ENCODE measurements at regions not wholly inside any gene's neighbourhood (a gene's known extent, or its start where the extent isn't known, plus 50 kb on each side); places are given as distances from the start of the nearest gene placed in this dataset.

DNA sequence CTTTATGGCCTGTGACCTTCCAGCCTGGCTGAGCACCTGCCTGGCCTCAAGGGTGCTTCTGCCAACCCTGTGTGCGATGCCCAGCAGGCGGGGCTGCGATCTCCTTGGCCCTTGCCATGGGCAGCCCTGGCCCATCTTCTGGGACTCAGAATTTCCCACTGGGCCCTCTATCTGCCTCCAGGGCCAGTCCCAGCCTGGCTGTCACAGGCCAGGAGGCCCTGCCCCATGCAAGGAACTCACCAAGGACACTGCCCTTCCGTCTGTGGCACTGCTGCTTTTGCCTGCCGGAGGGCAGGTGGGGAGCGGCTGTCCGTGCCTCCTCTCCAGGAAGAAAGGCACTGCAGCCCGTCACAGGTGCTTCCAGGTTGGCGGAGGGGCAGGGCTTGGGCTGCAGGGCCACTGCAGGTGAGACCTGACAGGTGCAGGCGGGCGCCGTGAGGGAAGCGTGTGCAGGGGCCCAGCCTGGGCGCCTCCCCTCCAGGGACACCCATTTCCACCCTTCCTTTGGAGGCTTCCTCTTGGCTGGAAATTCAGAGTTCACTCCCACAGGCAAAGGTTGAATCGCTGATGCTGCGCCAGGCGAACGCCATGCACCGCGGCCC, 177.8 kb downstream of the KIF26A start:
- Histone ChIP-seq H3K9me3 (ENCODE audit: control insufficient read depth in 2 of 2, insufficient read depth in 1 of 2, low read length in 1 of 2) (no peaks in the 10 kb centered on the region), H3K36me3 (ENCODE audit: control insufficient read depth in 2 of 2, insufficient read depth in 2 of 2, low read length in 1 of 2) (no peaks in the 10 kb centered on the region), H3K4me1 (ENCODE audit: control insufficient read depth in 2 of 2, insufficient read depth in 2 of 2, low read length in 2 of 2) (no peaks in the 10 kb centered on the region), H3K27ac (ENCODE audit: low read depth in 1 of 2, low read length in 1 of 2) (no peak overlapping the region), H3K4me3 (ENCODE audit: low read length in 2 of 2) (no peak overlapping the region), H3K27me3 (ENCODE audit: control insufficient read depth in 2 of 2, insufficient read depth in 1 of 2, low read length in 1 of 2) (peaks cover 3 to 5% of the 10 kb centered on the region in 2 donors)
- WGBS = 91% methylated on average over 20 of the region's 20 CpGs
- DNase-seq (ENCODE audit: low read depth in 6 of 9, low spot score in 9 of 9) = no peak

DNA sequence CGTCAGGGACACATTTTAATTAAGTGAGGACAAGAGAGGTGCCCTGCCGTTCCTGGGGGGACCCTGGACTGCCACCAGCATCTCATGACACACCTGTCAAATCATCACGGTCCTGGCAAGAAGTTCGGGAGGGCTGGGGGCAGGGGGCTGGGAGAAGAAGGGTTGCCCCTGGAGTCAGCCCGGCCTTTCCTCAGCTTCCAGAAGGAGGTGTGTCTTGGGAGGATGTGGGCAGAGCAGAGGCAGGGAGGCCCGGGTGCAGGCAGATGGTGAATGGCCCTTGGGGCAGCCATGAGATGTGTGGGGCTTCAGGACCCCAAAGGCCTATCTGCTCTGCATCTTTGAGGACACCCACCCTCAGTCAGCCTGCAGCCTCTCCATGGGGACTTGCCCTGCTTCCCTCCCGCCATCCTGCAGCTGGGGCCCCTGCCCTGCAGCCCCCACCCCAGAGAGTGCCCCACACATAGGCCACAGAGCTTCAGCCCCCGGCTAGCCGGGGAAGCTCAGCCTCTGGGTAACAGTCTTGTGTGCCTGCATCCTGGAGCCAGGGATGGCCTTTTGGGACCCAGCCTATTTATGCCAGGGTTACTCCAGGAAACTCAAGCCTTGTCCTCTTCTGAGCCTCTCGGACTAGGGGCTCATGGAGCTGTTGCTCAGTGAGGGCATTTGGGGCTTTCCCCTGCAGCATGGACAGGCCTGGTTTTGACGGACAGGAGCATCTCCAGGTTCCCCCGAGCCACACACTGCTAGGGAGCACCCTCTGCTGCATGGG, 178.5 kb downstream of the KIF26A start:
- no peak for DNase-seq (ENCODE audit: low read depth in 6 of 9, low spot score in 9 of 9)
- Histone ChIP-seq H3K4me3 (ENCODE audit: low read length in 2 of 2) (no peak overlapping the region), H3K4me1 (ENCODE audit: control insufficient read depth in 2 of 2, insufficient read depth in 2 of 2, low read length in 2 of 2) (no peaks in the 10 kb centered on the region), H3K9me3 (ENCODE audit: control insufficient read depth in 2 of 2, insufficient read depth in 1 of 2, low read length in 1 of 2) (no peaks in the 10 kb centered on the region), H3K27me3 (ENCODE audit: control insufficient read depth in 2 of 2, insufficient read depth in 1 of 2, low read length in 1 of 2) (peaks cover 3 to 8% of the 10 kb centered on the region in 2 donors), H3K27ac (ENCODE audit: low read depth in 1 of 2, low read length in 1 of 2) (no peak overlapping the region), H3K36me3 (ENCODE audit: control insufficient read depth in 2 of 2, insufficient read depth in 2 of 2, low read length in 1 of 2) (no peaks in the 10 kb centered on the region)
- WGBS = 82% methylated on average over 12 of the region's 12 CpGs

DNA sequence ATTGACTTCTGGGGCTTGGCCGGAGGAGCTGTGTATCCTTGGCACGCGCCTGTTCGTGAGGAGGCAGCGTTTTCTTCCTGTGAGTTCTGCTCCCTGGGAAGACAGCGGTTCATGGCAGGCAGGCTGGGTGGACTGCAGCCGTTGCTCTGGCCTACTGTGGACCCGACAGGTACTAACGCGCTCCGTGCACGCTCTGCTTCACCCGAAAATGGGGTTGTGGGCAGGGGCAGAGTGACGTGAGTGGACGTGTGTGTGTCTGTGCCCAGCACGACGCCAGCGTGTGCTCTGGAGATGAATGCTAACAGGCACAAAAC, 179.1 kb downstream of the KIF26A start:
- Histone ChIP-seq H3K27ac (ENCODE audit: low read depth in 1 of 2, low read length in 1 of 2) (no peak overlapping the region), H3K9me3 (ENCODE audit: control insufficient read depth in 2 of 2, insufficient read depth in 1 of 2, low read length in 1 of 2) (no peaks in the 10 kb centered on the region), H3K4me3 (ENCODE audit: low read length in 2 of 2) (no peak overlapping the region), H3K27me3 (ENCODE audit: control insufficient read depth in 2 of 2, insufficient read depth in 1 of 2, low read length in 1 of 2) (peaks cover 3 to 8% of the 10 kb centered on the region in 2 donors), H3K4me1 (ENCODE audit: control insufficient read depth in 2 of 2, insufficient read depth in 2 of 2, low read length in 2 of 2) (no peaks in the 10 kb centered on the region), H3K36me3 (ENCODE audit: control insufficient read depth in 2 of 2, insufficient read depth in 2 of 2, low read length in 1 of 2) (no peaks in the 10 kb centered on the region)
- no peak for DNase-seq (ENCODE audit: low read depth in 6 of 9, low spot score in 9 of 9)
- 92% methylated on average over 18 of the region's 18 CpGs for WGBS

DNA sequence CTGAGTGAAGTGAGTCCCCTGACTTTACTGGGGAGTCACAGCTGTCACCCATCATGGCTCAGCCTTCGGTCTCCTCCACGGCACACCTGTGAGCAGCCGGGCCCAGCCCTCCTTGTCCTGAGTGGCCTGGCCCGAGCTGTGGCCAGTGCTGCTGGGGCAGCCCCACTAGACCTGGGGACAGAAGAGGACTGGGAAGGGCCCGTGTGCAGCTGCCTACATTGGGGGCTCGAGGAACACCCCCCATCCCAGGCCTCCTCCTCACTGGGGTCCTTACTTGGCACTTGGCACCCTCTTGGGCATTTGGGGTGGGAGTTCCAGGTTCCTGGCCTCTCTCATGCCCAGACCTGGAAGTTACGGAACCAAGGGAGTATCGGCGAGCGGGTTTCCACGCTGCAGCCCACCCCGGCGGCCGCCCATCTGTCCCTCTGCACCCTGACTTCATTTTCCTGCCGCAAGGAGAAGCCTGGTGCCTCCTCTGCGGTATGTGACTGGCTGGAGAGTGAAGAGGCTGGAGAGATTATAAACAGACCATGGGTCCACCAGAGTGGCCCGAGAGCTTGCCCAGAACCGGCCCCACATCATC, 179.7 kb downstream of the KIF26A start:
- H3K9me3 ChIP-seq (ENCODE audit: control insufficient read depth in 2 of 2, insufficient read depth in 1 of 2, low read length in 1 of 2) = no peaks in the 10 kb centered on the region
- no peak for DNase-seq (ENCODE audit: low read depth in 6 of 9, low spot score in 9 of 9)
- H3K36me3 ChIP-seq (ENCODE audit: control insufficient read depth in 2 of 2, insufficient read depth in 2 of 2, low read length in 1 of 2) = no peaks in the 10 kb centered on the region
- 92% methylated on average over 18 of the region's 18 CpGs for WGBS
- no peak overlapping the region for H3K27ac ChIP-seq (ENCODE audit: low read depth in 1 of 2, low read length in 1 of 2)
- H3K4me3 ChIP-seq (ENCODE audit: low read length in 2 of 2) = no peak overlapping the region
- no peaks in the 10 kb centered on the region for H3K4me1 ChIP-seq (ENCODE audit: control insufficient read depth in 2 of 2, insufficient read depth in 2 of 2, low read length in 2 of 2)
- H3K27me3 ChIP-seq (ENCODE audit: control insufficient read depth in 2 of 2, insufficient read depth in 1 of 2, low read length in 1 of 2) = peaks cover 3 to 8% of the 10 kb centered on the region in 2 donors

DNA sequence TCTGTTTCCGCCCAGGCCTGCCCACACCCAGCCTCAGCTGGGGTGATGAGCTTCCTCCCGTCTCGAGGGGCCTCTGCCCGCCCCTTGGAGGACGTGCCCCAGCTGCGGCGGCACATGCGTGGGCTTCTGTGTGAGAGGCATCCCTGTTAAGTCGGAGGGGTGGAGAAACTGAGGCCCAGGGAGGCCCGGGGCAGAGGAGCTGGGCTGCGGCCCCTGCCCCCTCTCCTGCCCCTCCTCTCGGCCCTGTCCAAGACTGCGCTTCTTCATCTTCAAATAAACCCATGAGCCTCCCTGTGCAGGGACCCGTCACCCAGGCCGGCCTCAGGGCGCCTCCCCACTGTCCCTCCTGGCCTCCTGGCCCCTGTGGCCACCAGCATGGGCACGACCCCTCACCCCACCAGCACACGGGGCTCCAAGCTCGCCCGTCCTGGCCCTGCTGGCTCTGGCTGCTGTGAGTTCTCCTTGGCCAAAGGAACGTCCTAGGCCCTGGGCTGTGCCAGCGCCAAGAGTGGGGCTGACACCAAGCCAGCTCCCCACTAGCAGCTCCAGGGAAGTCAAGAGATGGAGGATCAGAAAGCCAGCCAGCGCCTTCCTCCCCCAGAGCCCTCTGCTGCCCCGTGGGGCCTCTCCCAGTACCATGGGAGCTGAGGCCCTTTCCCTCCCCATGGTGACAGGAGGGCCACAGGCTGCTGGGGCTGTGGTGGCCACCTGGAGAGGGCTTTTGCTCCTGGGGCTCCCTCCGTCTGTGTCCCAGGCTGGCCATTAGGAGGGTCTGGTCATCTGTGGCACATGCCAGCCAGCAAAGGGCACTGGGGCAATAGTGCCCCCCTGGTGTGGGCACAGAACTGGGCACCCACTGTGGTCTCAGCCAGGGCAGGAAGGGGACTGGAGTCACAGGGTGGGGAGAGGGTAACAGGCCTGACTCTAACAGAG, 180.4 kb downstream of the KIF26A start:
- H3K9me3 ChIP-seq (ENCODE audit: control insufficient read depth in 2 of 2, insufficient read depth in 1 of 2, low read length in 1 of 2) = no peaks in the 10 kb centered on the region
- DNase-seq (ENCODE audit: low read depth in 6 of 9, low spot score in 9 of 9) = no peak
- no peak overlapping the region for H3K27ac ChIP-seq (ENCODE audit: low read depth in 1 of 2, low read length in 1 of 2)
- no peaks in the 10 kb centered on the region for H3K36me3 ChIP-seq (ENCODE audit: control insufficient read depth in 2 of 2, insufficient read depth in 2 of 2, low read length in 1 of 2)
- WGBS = 88% methylated on average over 25 of the region's 25 CpGs
- peaks cover 3 to 8% of the 10 kb centered on the region in 2 donors for H3K27me3 ChIP-seq (ENCODE audit: control insufficient read depth in 2 of 2, insufficient read depth in 1 of 2, low read length in 1 of 2)
- H3K4me3 ChIP-seq (ENCODE audit: low read length in 2 of 2) = no peak overlapping the region
- H3K4me1 ChIP-seq (ENCODE audit: control insufficient read depth in 2 of 2, insufficient read depth in 2 of 2, low read length in 2 of 2) = no peaks in the 10 kb centered on the region

DNA sequence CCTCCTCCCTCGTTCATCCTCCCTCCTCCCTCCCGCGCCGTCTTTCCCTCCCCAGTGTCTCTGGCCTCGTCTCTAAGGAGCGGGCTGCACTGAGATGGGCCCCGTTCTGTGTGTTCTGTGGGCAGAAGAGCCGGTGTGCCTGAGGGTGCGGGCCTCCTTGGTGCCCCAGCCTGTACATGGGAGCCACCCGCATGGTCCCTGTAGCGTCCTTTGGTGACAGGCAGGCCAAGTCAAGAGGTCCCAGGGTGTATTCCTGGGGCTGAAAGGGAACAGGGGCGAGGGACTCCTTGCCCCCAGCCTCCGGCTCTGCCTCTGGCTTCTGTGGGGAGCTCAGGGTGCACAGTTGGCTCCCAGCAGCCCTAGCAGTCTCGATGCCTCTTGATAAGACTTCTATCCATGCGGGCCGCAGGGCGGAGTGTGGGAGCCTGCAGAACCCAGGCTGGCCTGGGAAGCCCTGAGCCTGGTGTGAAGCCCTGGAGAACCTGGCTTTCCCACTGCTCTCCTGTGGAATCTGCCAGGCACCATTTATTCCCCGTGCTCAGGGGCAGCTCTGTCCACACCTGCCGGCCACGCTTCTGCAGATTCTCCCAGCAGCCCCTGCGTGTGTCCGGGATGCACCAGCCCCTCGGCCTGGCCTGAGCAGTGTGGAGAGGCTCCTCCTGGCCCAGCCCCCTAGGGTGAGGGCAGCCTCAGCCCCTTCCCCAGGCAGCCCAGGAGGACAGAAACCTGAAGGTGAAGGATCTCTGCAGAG, 181.3 kb downstream of the KIF26A start:
- 94% methylated on average over 23 of the region's 23 CpGs for WGBS
- no peaks in the 10 kb centered on the region for H3K9me3 ChIP-seq (ENCODE audit: control insufficient read depth in 2 of 2, insufficient read depth in 1 of 2, low read length in 1 of 2)
- H3K27ac ChIP-seq (ENCODE audit: low read depth in 1 of 2, low read length in 1 of 2) = no peak overlapping the region
- no peaks in the 10 kb centered on the region for H3K4me1 ChIP-seq (ENCODE audit: control insufficient read depth in 2 of 2, insufficient read depth in 2 of 2, low read length in 2 of 2)
- DNase-seq (ENCODE audit: low read depth in 6 of 9, low spot score in 9 of 9) = no peak
- no peak overlapping the region for H3K4me3 ChIP-seq (ENCODE audit: low read length in 2 of 2)
- H3K36me3 ChIP-seq (ENCODE audit: control insufficient read depth in 2 of 2, insufficient read depth in 2 of 2, low read length in 1 of 2) = no peaks in the 10 kb centered on the region
- H3K27me3 ChIP-seq (ENCODE audit: control insufficient read depth in 2 of 2, insufficient read depth in 1 of 2, low read length in 1 of 2) = peaks cover 3 to 8% of the 10 kb centered on the region in 2 donors

DNA sequence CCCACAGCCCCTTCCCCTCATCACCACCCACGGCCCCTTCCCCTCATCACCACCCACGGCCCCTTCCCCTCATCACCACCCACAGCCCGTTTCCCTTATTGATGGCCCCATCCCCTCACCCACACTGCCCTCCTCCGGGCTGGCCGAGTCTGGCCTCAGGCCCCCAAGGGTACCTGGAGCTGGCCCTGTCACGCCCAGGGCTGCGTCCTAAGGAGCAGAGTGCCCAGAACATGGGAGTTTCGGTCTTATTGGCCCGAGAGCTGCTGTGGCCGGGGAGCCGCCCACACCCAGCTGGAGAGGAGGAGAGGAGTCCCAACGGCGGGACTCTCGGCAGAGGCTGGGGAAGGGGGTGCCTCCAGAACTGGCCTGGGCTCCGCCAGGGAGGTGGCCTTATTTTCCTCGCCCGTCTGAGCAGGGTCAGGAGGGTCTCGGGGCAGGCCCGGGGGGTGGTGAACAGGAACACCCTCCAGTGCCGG, 182.3 kb downstream of the KIF26A start:
- no peaks in the 10 kb centered on the region for H3K4me1 ChIP-seq (ENCODE audit: control insufficient read depth in 2 of 2, insufficient read depth in 2 of 2, low read length in 2 of 2)
- no peak for DNase-seq (ENCODE audit: low read depth in 6 of 9, low spot score in 9 of 9)
- H3K27ac ChIP-seq (ENCODE audit: low read depth in 1 of 2, low read length in 1 of 2) = no peak overlapping the region
- no peaks in the 10 kb centered on the region for H3K36me3 ChIP-seq (ENCODE audit: control insufficient read depth in 2 of 2, insufficient read depth in 2 of 2, low read length in 1 of 2)
- no peaks in the 10 kb centered on the region for H3K9me3 ChIP-seq (ENCODE audit: control insufficient read depth in 2 of 2, insufficient read depth in 1 of 2, low read length in 1 of 2)
- WGBS = 52% methylated on average over 20 of the region's 20 CpGs
- H3K27me3 ChIP-seq (ENCODE audit: control insufficient read depth in 2 of 2, insufficient read depth in 1 of 2, low read length in 1 of 2) = peaks cover 3 to 8% of the 10 kb centered on the region in 2 donors
- no peak overlapping the region for H3K4me3 ChIP-seq (ENCODE audit: low read length in 2 of 2)

DNA sequence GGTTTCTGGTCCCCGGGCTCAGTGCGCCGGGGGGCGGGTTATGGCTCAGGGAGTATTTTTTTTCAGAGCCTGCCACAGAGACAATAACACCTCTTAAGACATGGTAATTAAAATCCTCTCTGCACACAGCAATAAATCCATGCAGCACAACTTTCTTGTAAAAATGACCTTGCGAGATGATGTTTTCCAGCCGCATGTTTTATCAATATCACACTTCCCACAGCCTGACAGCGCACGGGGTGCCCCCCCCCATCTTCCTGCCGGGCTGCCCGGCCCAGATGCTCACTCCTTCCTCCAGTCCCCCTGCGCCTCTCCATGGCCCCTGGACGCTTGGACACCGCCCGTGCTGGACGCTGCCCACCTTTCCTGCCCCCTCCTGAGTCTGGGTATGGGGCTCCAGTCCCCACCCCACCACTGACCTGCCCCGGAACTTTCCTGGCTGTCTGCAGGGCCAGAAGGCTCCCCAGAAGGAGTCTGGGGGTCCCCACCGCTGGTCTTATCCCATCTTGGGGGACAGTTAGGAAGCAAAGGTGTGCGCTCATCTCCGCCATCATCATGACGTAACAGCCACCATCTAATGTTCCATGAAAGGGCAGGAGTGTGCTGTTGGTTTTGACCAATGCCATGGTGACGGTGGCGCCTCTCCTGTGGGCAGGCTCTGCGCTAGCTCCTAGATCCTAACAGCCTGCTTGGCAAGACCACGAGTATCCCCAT, 182.9 kb downstream of the KIF26A start:
- DNase-seq (ENCODE audit: low read depth in 6 of 9, low spot score in 9 of 9) = no peak
- 48% methylated on average over 24 of the region's 24 CpGs for WGBS
- H3K36me3 ChIP-seq (ENCODE audit: control insufficient read depth in 2 of 2, insufficient read depth in 2 of 2, low read length in 1 of 2) = no peaks in the 10 kb centered on the region

More for the DNA sequence above, 182.9 kb downstream of the KIF26A start:
- H3K4me3 ChIP-seq (ENCODE audit: low read length in 2 of 2) = no peak overlapping the region
- no peaks in the 10 kb centered on the region for H3K4me1 ChIP-seq (ENCODE audit: control insufficient read depth in 2 of 2, insufficient read depth in 2 of 2, low read length in 2 of 2)
- no peaks in the 10 kb centered on the region for H3K9me3 ChIP-seq (ENCODE audit: control insufficient read depth in 2 of 2, insufficient read depth in 1 of 2, low read length in 1 of 2)
- H3K27me3 ChIP-seq (ENCODE audit: control insufficient read depth in 2 of 2, insufficient read depth in 1 of 2, low read length in 1 of 2) = peaks cover 3 to 8% of the 10 kb centered on the region in 2 donors
- H3K27ac ChIP-seq (ENCODE audit: low read depth in 1 of 2, low read length in 1 of 2) = no peak overlapping the region
